ENCODE measurements at regions not wholly inside any gene's neighbourhood (a gene's known extent, or its start where the extent isn't known, plus 50 kb on each side); places are given as distances from the start of the nearest gene placed in this dataset.

- Histone ChIP-seq H3K4me3 (no peak overlapping the region), H3K4me1 (peaks cover 0 to 14% (median 0%) of the 10 kb centered on the region in 9 donors), H3K36me3 (no peaks in the 10 kb centered on the region), H3K27me3 (no peaks in the 10 kb centered on the region), H3K9me3 (peaks cover 0 to 15% (median 0%) of the 10 kb centered on the region in 11 donors), H3K27ac (no peak overlapping the region)
- 83 to 85% methylated on average over 1 of the region's 1 CpG for WGBS, 2 donors
- intact Hi-C loops (cut with DNase I), result no loop called here
- ATAC-seq (no peak), DNase-seq (no peak)
- no peak for TF ChIP-seq CTCF (IDR thresholded peaks at IDR 0.05)
Measured at GRCh38 chr5:8824371-8824770, 721.5 kb downstream of the SEMA5A start.

- WGBS, 2 donors, result 69 to 73% methylated on average over 4 of the region's 4 CpGs
- intact Hi-C loops (cut with DNase I), result no loop called here
Measured at GRCh38 chr5:8825139-8825757, 720.6 kb downstream of the SEMA5A start.

GRCh38 chr5:8826508-8826907 is 719.4 kb downstream of the SEMA5A start:
- Histone ChIP-seq H3K27ac (no peak overlapping the region), H3K27me3 (no peaks in the 10 kb centered on the region), H3K36me3 (no peaks in the 10 kb centered on the region), H3K4me3 (no peak overlapping the region), H3K4me1 (peaks cover 0 to 14% (median 0%) of the 10 kb centered on the region in 9 donors), H3K9me3 (peaks cover 0 to 8% (median 0%) of the 10 kb centered on the region in 11 donors)
- intact Hi-C loops (cut with DNase I), result no loop called here
- ATAC-seq, result no peak
- no peak for DNase-seq
- TF ChIP-seq CTCF (IDR thresholded peaks at IDR 0.05), result no peak
- WGBS, 2 donors, result 49 to 55% methylated on average over 2 of the region's 2 CpGs

More at GRCh38 chr5:8825139-8825757, 720.6 kb downstream of the SEMA5A start:
- Histone ChIP-seq H3K4me3 (no peak overlapping the region), H3K27me3 (no peaks in the 10 kb centered on the region), H3K4me1 (peaks cover 0 to 14% (median 0%) of the 10 kb centered on the region in 9 donors), H3K9me3 (peaks cover 0 to 6% (median 0%) of the 10 kb centered on the region in 11 donors), H3K27ac (no peak overlapping the region), H3K36me3 (no peaks in the 10 kb centered on the region)
- TF ChIP-seq CTCF (IDR thresholded peaks at IDR 0.05), result no peak
- DNase-seq, result no peak
- ATAC-seq, result no peak

- H3K4me1 ChIP-seq, result peaks cover 0 to 14% (median 0%) of the 10 kb centered on the region in 9 donors
- intact Hi-C loops (cut with DNase I), result no loop called here
- peak overlapping the region in 1 of 10 donors; percentile 40 for H3K27ac ChIP-seq
- ATAC-seq, result no peak
- no peak for TF ChIP-seq CTCF (IDR thresholded peaks at IDR 0.05)
- WGBS, 2 donors, result 36 to 42% methylated on average over 4 of the region's 4 CpGs
- DNase-seq, result no peak
- H3K36me3 ChIP-seq, result no peaks in the 10 kb centered on the region
- peaks cover 0 to 8% (median 0%) of the 10 kb centered on the region in 11 donors for H3K9me3 ChIP-seq
- no peak overlapping the region for H3K4me3 ChIP-seq
- no peaks in the 10 kb centered on the region for H3K27me3 ChIP-seq
Measured at GRCh38 chr5:8827696-8828095, 718.2 kb downstream of the SEMA5A start.

All from heart right ventricle (tissue), 16 donors.